Stimulated activated CD4-positive, alpha-beta T cell treated with anti-CD3 and anti-CD28 coated beads, Interleukin-1b, Interleukin-23, amount 100 ng/mL, for 1 hour (primary cell): ENCODE measurements at regions not wholly inside any gene's neighbourhood (a gene's known extent, or its start where the extent isn't known, plus 50 kb on each side); places are given as distances from the start of the nearest gene placed in this dataset.

Source experiments
- DNase-seq, 2 donors: peaks; one replicate each; pipeline ENCODE4 v3.0.0-alpha.2; 2020; ENCODE audit warnings: low read depth in 2 of 2

- no peak for DNase-seq
Measured at GRCh38 chr9:129240581-129241211, 62.6 kb upstream of the IER5L start.

GRCh38 chr9:129239946-129240490, 62.0 kb upstream of the IER5L start:
- DNase-seq, result no peak

- DNase-seq, result no peak
Measured at GRCh38 chr9:129237803-129238202, 59.7 kb upstream of the IER5L start.

- peak in 1 of 2 donors; percentile 37 for DNase-seq
Measured at GRCh38 chr9:129237164-129237611, 59.1 kb upstream of the IER5L start.

GRCh38 chr9:129236441-129237145, 58.5 kb upstream of the IER5L start:
- no peak for DNase-seq

GRCh38 chr9:129235931-129236331, 57.9 kb upstream of the IER5L start:
- peak in 1 of 2 donors; percentile 17 for DNase-seq

GRCh38 chr9:129235041-129235930, 57.2 kb upstream of the IER5L start:
- DNase-seq, result no peak

- no peak for DNase-seq
Measured at GRCh38 chr9:129234491-129234890, 56.4 kb upstream of the IER5L start.

- DNase-seq, result no peak
Measured at GRCh38 chr9:129232839-129233591, 55.0 kb upstream of the IER5L start.

GRCh38 chr9:129231759-129232158, 53.7 kb upstream of the IER5L start:
- DNase-seq, result no peak

GRCh38 chr9:129231022-129231739, 53.1 kb upstream of the IER5L start:
- no peak for DNase-seq

GRCh38 chr9:129230302-129230701, 52.2 kb upstream of the IER5L start:
- DNase-seq, result no peak
